ENCODE measurements at regions not wholly inside any gene's neighbourhood (a gene's known extent, or its start where the extent isn't known, plus 50 kb on each side); places are given as distances from the start of the nearest gene placed in this dataset.

- Mint-ChIP-seq H3K4me1 (ENCODE audit: unreplicated experiment) (no peaks in the 10 kb centered on the region), H3K27me3 (ENCODE audit: unreplicated experiment) (peaks cover 4% of the 10 kb centered on the region), H3K36me3 (ENCODE audit: low read depth, unreplicated experiment) (no peaks in the 10 kb centered on the region), H3K27ac (ENCODE audit: unreplicated experiment) (no peak overlapping the region), H3K4me3 (ENCODE audit: unreplicated experiment) (no peak overlapping the region), H3K9me3 (ENCODE audit: unreplicated experiment) (no peaks in the 10 kb centered on the region)
- no peak for DNase-seq (ENCODE audit: low spot score)
- TF ChIP-seq CTCF (IDR thresholded peaks at IDR 0.05; ENCODE audit: unreplicated experiment) = no peak
Observed at GRCh38 chr17:53907435-53907834, 84.7 kb downstream of the KIF2B start.

GRCh38 chr17:53909802-53910201 is 87.1 kb downstream of the KIF2B start:
- no peaks in the 10 kb centered on the region for H3K4me1 Mint-ChIP-seq (ENCODE audit: unreplicated experiment)
- TF ChIP-seq CTCF (IDR thresholded peaks at IDR 0.05; ENCODE audit: unreplicated experiment) = no peak
- H3K36me3 Mint-ChIP-seq (ENCODE audit: low read depth, unreplicated experiment) = no peaks in the 10 kb centered on the region
- DNase-seq (ENCODE audit: low spot score) = no peak
- no peaks in the 10 kb centered on the region for H3K9me3 Mint-ChIP-seq (ENCODE audit: unreplicated experiment)
- peaks cover 4% of the 10 kb centered on the region for H3K27me3 Mint-ChIP-seq (ENCODE audit: unreplicated experiment)
- H3K27ac Mint-ChIP-seq (ENCODE audit: unreplicated experiment) = no peak overlapping the region
- H3K4me3 Mint-ChIP-seq (ENCODE audit: unreplicated experiment) = no peak overlapping the region

GRCh38 chr17:53912117-53912516 is 89.4 kb downstream of the KIF2B start:
- H3K4me3 Mint-ChIP-seq (ENCODE audit: unreplicated experiment) = no peak overlapping the region

GRCh38 chr17:53919356-53919755 is 96.6 kb downstream of the KIF2B start:
- no peak for DNase-seq (ENCODE audit: low spot score)
- Mint-ChIP-seq H3K4me3 (ENCODE audit: unreplicated experiment) (no peak overlapping the region), H3K27me3 (ENCODE audit: unreplicated experiment) (no peaks in the 10 kb centered on the region), H3K4me1 (ENCODE audit: unreplicated experiment) (no peaks in the 10 kb centered on the region), H3K36me3 (ENCODE audit: low read depth, unreplicated experiment) (no peaks in the 10 kb centered on the region), H3K9me3 (ENCODE audit: unreplicated experiment) (no peaks in the 10 kb centered on the region), H3K27ac (ENCODE audit: unreplicated experiment) (no peak overlapping the region)
- no peak for TF ChIP-seq CTCF (IDR thresholded peaks at IDR 0.05; ENCODE audit: unreplicated experiment)

More at GRCh38 chr17:53912117-53912516, 89.4 kb downstream of the KIF2B start:
- no peak for TF ChIP-seq CTCF (IDR thresholded peaks at IDR 0.05; ENCODE audit: unreplicated experiment)
- Mint-ChIP-seq H3K27ac (ENCODE audit: unreplicated experiment) (no peak overlapping the region), H3K36me3 (ENCODE audit: low read depth, unreplicated experiment) (no peaks in the 10 kb centered on the region), H3K9me3 (ENCODE audit: unreplicated experiment) (no peaks in the 10 kb centered on the region), H3K27me3 (ENCODE audit: unreplicated experiment) (peaks cover 4% of the 10 kb centered on the region), H3K4me1 (ENCODE audit: unreplicated experiment) (no peaks in the 10 kb centered on the region)
- no peak for DNase-seq (ENCODE audit: low spot score)

- Mint-ChIP-seq H3K9me3 (ENCODE audit: unreplicated experiment) (no peaks in the 10 kb centered on the region), H3K27ac (ENCODE audit: unreplicated experiment) (no peak overlapping the region), H3K4me3 (ENCODE audit: unreplicated experiment) (no peak overlapping the region), H3K36me3 (ENCODE audit: low read depth, unreplicated experiment) (no peaks in the 10 kb centered on the region), H3K27me3 (ENCODE audit: unreplicated experiment) (peaks cover 2% of the 10 kb centered on the region), H3K4me1 (ENCODE audit: unreplicated experiment) (peaks cover 3% of the 10 kb centered on the region)
- no peak for DNase-seq (ENCODE audit: low spot score)
- no peak for TF ChIP-seq CTCF (IDR thresholded peaks at IDR 0.05; ENCODE audit: unreplicated experiment)
Observed at GRCh38 chr17:53924530-53925455, 102.1 kb downstream of the KIF2B start.

Measured in endothelial cell (in vitro differentiated cells).